RWPE2 (cell line): ENCODE measurements at regions not wholly inside any gene's neighbourhood (a gene's known extent, or its start where the extent isn't known, plus 50 kb on each side); places are given as distances from the start of the nearest gene placed in this dataset.

ENCODE experiments used
- ATAC-seq: fragments of 200-7000 bp; cut with Tn5 transposase; 3 replicates; pipeline ENCODE4 v1.9.1; 2021; ENCODE audit warnings: low read depth
- DNase-seq: peaks from one replicate; pipeline ENCODE4 v3.0.0-alpha.2; 2020; ENCODE audit warnings: low spot score
- H3K27ac ChIP-seq: fragments of 450-650 bp; 2 replicates; pipeline ENCODE4 v1.5.1; 2017; ENCODE audit warnings: mild to moderate bottlenecking; ENCODE audit not compliant: poor library complexity, severe bottlenecking
- H3K27me3 ChIP-seq: fragments of 250-450 bp; sonication (Bioruptor Pico); 2 replicates; pipeline ENCODE4 v1.5.1; 2021; ENCODE audit warnings: mild to moderate bottlenecking, moderate library complexity; ENCODE audit not compliant: insufficient read depth, poor library complexity, severe bottlenecking
- H3K36me3 ChIP-seq: fragments of 250-450 bp; sonication (Bioruptor Pico); 2 replicates; pipeline ENCODE4 v1.5.1; 2020; ENCODE audit warnings: low read depth, mild to moderate bottlenecking, moderate library complexity
- H3K4me1 ChIP-seq: fragments of 250-450 bp; sonication (Bioruptor Pico); 2 replicates; pipeline ENCODE4 v1.5.1; 2021; ENCODE audit warnings: mild to moderate bottlenecking, moderate library complexity; ENCODE audit not compliant: insufficient read depth, poor library complexity, severe bottlenecking
- H3K4me3 ChIP-seq: fragments of 250-450 bp; sonication (Bioruptor Pico); 2 replicates; pipeline ENCODE4 v1.5.1; 2021; ENCODE audit warnings: mild to moderate bottlenecking, moderate library complexity; ENCODE audit not compliant: severe bottlenecking
- H3K9me3 ChIP-seq: fragments of 250-450 bp; sonication (Bioruptor Pico); 2 replicates; pipeline ENCODE4 v1.5.1; 2021; ENCODE audit warnings: mild to moderate bottlenecking, moderate library complexity; ENCODE audit not compliant: severe bottlenecking
- TF ChIP-seq, protein P1 (sequence below): fragments of 450-650 bp; IDR thresholded peaks from one replicate; pipeline ENCODE4 v1.5.1; 2017; ENCODE audit warnings: mild to moderate bottlenecking, moderate library complexity; ENCODE audit not compliant: poor library complexity, severe bottlenecking

DNA sequence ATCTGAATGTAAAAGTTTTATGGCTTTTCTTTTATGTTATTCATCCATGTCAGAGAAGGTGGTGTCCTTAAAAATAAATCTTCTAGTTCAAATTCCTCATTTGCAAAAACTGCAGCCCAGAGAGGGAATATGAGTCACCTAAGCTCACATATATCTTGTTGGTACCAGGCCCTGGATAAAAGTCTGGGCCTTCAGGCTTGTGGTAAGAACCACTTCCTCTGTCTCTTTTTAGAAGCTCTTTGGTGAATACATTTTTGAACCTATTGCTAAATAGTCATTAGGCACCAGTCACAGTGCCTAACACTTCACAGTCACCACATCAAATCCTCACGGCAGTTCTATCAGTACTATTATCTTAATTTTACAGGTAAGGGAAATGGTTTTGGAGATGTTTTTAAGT lies 199.2 kb downstream of the KCNS3 start:
- TF ChIP-seq, protein P1, sequence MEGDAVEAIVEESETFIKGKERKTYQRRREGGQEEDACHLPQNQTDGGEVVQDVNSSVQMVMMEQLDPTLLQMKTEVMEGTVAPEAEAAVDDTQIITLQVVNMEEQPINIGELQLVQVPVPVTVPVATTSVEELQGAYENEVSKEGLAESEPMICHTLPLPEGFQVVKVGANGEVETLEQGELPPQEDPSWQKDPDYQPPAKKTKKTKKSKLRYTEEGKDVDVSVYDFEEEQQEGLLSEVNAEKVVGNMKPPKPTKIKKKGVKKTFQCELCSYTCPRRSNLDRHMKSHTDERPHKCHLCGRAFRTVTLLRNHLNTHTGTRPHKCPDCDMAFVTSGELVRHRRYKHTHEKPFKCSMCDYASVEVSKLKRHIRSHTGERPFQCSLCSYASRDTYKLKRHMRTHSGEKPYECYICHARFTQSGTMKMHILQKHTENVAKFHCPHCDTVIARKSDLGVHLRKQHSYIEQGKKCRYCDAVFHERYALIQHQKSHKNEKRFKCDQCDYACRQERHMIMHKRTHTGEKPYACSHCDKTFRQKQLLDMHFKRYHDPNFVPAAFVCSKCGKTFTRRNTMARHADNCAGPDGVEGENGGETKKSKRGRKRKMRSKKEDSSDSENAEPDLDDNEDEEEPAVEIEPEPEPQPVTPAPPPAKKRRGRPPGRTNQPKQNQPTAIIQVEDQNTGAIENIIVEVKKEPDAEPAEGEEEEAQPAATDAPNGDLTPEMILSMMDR, result no peak
- peaks cover 7% of the 10 kb centered on the region for H3K4me1 ChIP-seq
- no peaks in the 10 kb centered on the region for H3K9me3 ChIP-seq
- no peaks in the 10 kb centered on the region for H3K27me3 ChIP-seq
- peak overlapping the region; percentile 41 for H3K27ac ChIP-seq
- peak; percentile 99 for ATAC-seq
- DNase-seq, result no peak
- H3K36me3 ChIP-seq, result no peaks in the 10 kb centered on the region
- H3K4me3 ChIP-seq, result no peak overlapping the region

DNA sequence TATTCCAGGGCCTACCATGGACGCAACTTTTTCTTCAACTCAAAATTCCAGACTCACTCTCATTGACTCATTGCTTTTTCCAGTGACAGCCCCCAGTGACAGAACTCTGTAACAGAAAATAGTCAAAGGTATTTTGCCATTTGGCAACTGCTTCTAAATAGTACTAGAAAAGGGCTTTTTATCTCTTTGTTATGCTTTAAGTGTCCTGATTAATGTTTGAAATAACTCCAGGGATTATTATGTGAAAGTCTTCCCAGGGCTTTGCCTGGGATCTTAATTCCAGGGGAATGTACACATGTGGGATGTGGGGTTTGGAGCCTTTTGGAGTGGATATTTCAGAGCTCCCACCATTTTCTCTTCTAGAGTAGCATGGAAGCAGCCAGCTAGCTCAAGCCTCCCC lies 198.8 kb downstream of the KCNS3 start:
- ATAC-seq, result peak; percentile 14; the same call in 1 of the 3 replicates
- DNase-seq, result no peak

DNA sequence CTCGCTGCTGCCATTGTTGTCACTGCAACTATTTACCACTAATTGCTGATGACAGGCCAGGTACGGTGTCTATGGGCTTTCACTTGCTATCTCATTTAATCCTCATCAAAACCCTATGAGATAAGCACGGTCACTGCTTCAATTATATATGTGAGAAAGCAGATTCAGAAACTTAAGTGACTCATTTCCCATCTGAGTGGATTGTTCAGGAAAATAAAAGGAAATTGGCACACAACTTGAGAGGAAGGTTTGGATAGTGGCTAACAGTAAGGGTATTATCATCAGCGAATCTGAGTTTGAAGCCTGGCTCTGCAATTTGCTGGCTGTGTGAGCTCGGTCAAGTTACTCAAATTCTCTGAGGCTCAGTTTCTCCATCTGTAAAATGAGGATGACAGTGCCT lies 196.0 kb downstream of the KCNS3 start:
- no peaks in the 10 kb centered on the region for H3K9me3 ChIP-seq
- H3K27ac ChIP-seq, result no peak overlapping the region
- ATAC-seq (no peak), DNase-seq (no peak)
- TF ChIP-seq, protein P1, result no peak
- no peak overlapping the region for H3K4me3 ChIP-seq
- H3K36me3 ChIP-seq, result no peaks in the 10 kb centered on the region
- H3K4me1 ChIP-seq, result peaks cover 7% of the 10 kb centered on the region
- H3K27me3 ChIP-seq, result no peaks in the 10 kb centered on the region

More for the DNA sequence above, 198.8 kb downstream of the KCNS3 start:
- no peaks in the 10 kb centered on the region for H3K27me3 ChIP-seq
- peak overlapping the region; percentile 41 for H3K27ac ChIP-seq
- TF ChIP-seq, protein P1, result no peak
- no peaks in the 10 kb centered on the region for H3K9me3 ChIP-seq
- H3K36me3 ChIP-seq, result no peaks in the 10 kb centered on the region
- no peak overlapping the region for H3K4me3 ChIP-seq
- peaks cover 7% of the 10 kb centered on the region for H3K4me1 ChIP-seq

DNA sequence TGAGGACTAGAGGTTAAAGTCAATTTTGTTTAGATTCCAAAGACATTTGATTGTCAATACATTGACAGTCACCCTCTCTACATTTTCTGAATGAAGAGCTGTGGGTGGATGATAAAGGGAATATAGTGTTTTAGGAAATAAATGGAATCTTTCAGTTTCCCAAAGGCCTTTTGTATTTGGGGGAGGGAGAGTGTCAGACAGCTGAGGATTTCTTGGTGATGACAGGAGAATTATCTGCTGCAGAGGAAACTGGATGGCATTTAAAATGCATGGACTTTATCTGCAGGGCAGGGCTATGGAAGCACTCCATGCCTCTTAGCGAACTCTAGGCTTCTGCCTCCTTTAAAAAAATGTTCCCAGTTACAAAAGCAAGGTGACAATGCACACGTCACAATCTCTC lies 195.1 kb downstream of the KCNS3 start:
- ATAC-seq, result no peak
- TF ChIP-seq, protein P1, result no peak
- Histone ChIP-seq H3K4me1 (peaks cover 7% of the 10 kb centered on the region), H3K9me3 (no peaks in the 10 kb centered on the region), H3K27ac (no peak overlapping the region), H3K27me3 (no peaks in the 10 kb centered on the region), H3K4me3 (no peak overlapping the region), H3K36me3 (no peaks in the 10 kb centered on the region)
- DNase-seq, result no peak

DNA sequence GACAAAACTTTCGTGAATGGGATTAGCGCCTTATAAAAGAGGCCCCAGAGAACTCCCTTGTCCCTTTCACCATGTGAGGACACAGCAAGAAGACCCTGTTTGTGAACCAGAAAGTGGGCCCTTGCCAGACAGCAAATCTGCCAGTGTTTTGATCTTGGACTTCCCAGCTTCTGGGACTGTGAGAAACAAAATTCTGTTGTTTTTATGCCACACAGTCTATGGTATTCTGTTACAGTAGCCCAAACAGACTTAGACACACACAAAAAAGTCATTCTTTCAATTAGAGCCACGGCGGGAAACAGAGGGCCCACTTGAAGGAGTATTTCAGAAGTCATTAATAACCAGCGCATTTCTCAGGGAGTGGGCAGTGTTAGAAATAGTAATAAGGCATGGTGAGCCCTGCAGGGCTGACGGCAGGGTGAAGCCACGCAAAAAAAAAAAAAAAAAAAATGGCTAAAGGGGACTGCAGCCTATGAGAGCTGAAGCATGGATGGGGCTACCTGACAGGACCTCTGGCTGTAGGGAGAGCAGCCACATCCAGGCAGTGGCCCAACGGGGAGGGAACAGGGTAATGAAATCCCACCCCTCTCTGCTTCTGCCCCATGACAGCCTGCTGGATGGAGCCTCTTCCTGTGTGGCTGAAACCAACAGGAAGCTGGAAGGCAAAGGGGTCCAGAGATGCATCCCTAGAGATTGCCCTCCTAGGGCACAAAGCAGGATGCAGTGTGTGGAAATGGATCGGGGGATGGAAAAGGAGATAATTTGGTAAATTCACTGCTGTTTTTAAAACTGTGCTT lies 189.3 kb downstream of the KCNS3 start:
- Histone ChIP-seq H3K27ac (no peak overlapping the region), H3K27me3 (no peaks in the 10 kb centered on the region), H3K4me3 (no peak overlapping the region), H3K4me1 (no peaks in the 10 kb centered on the region), H3K9me3 (no peaks in the 10 kb centered on the region), H3K36me3 (no peaks in the 10 kb centered on the region)
- no peak for DNase-seq
- TF ChIP-seq, protein P1, result no peak
- no peak for ATAC-seq
